Superior temporal gyrus (tissue), 1 donor: ENCODE measurements at regions not wholly inside any gene's neighbourhood (a gene's known extent, or its start where the extent isn't known, plus 50 kb on each side); places are given as distances from the start of the nearest gene placed in this dataset.
"Not testable (repeated sequence)": the region's sequence is repeated elsewhere in the genome, so short reads cannot be mapped to it uniquely, and the experiment has no call there.

Experiments
- DNase-seq: peaks from one replicate; pipeline ENCODE4 v3.0.0-alpha.2; 2016; ENCODE audit errors: extremely low spot score

DNA sequence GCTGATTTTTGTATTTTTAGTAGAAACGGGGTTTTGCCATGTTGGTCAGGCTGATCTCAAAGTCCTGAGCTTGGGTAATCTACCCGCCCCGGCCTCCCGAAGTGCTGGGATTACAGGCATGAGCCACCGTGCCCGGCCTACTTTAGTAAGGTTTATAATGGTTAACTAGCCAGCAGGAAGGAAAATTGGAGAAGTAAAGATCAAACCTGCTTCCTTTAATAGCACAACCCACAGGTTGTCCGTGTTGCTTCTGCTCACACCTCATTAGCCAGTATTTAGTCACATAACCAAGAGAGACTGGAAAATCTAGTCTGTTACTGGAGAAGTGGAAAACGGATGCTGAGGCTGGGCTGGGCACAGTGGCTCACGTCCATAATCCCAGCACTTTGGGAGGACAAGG is 51.9 kb upstream of the TBL1XR1 start:
- no peak for DNase-seq

DNA sequence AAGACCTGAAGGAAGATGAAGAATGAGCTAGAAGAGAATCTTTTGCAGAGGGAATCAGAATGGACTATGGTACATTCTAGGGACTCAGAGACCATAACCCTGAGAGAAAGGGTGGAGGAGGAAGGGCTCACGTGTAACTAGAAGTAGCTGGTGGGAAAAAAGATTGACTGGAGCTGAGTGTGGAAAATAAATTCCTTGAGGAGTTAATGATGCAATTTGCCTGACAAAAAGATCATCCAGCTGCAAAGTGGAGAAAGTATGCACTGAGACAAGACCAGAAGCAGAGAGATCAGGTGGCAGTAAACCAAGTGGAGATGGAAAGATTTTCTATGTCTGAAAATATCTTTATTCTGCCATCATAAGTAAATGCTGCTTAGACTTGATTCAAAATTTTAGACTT is 52.9 kb upstream of the TBL1XR1 start:
- no peak for DNase-seq

DNA sequence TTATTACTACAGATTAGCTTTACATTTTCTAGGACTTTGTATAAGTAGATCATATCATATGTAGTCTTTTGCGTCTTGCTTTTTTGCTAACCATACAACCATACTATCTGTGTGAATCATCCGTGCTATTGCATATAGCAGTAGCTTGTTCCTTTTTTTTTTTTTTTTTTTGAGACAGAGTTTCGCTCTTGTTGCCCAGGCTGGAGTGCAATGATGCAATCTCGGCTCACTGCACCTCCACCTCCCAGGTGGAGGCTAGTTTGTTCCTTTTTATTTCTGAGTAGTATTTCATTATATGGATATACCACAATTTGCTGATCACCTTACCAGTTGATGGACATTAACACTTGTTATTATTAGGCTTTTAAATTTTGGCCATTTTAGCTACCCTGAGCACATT is 54.5 kb upstream of the TBL1XR1 start:
- DNase-seq = no peak

DNA sequence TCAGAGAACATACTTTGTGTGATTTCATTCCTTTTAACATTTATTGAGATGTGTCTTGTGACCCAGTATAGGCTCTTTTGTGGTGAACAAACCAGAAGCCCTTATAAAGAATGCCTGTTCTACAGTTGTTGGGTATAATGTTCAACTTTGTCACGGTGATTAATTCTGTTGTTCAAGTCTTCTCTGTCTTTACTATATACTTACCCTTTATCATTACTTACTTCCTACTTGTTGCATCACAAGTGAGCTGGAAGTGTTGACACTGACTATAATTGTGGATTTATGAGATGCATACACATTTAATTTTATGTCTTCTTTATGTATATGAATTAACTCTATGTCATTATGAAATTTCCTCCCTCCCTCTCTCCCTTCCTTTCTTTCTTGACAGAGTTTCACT is 59.7 kb upstream of the TBL1XR1 start:
- DNase-seq = no peak

DNA sequence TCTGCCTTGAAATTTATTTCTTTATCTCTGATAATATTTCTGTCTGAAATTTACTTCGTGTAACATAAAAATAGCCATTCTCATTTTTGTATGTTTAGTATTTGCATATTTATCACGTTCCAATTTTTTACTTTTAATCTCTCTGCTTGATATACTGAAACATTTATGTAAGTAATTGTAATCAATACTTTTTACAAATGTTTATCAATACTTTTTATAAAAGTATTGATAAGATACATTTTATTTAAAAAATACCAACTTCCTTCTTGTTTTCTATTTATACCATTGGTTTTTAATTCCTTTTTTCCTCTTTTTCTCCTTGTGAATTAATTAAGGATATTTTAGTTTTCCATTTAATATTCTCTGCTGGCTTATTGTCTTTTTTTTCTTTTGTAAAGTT is 60.3 kb upstream of the TBL1XR1 start:
- DNase-seq = no peak

DNA sequence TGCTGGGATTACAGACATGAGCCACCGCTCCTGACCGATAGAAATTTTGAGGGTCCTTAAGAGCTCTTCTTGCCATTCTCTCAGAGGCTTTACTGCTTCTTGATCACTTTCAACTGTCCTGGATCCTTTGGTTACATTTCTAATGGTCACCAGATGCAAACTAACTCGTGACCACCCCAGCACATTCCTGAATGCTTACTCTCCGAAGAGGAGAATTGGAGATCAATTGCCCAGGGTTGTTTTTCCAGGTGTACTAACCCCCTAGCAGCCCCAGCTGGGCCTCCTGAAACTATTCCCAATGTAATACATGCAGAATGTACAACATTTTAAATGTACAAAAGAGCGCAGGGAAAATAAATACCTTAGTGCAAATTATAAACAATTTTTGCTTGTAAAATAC is 65.1 kb upstream of the TBL1XR1 start:
- DNase-seq = no peak

DNA sequence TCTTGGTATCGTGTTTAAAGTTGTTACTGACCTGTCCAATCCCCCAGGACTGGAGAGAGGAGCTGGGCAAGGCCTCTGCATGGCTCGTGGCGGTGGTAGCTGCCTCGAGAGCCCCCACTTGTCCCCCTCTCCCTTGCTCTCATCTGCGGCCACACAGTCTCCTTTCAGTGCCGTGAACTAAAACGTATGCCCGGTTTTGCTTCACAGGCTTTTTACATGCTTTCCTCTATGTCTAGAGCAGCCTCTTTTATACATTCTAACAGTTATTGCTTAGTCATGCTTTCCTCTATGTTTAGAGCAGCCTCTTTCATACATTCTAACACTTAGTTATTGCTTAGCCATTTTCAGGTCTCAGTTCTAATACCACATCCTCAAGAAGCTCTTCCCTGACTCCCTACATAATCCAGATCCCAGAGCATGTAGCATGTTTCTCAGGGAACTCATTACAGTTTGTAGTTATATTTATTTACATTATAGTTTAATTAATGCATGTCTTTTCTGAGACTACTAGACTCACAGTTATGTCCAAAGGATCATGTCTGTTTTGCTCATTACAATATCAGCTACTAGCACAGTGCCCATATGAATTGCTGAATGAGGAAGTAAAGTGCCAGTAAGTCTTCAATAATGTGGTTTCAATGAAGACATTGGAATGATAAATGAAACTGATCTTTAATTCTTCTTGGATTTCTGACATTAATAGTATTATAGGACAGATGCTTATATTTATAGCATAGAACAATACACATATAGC is 66.5 kb upstream of the TBL1XR1 start:
- peak; percentile 24 for DNase-seq

DNA sequence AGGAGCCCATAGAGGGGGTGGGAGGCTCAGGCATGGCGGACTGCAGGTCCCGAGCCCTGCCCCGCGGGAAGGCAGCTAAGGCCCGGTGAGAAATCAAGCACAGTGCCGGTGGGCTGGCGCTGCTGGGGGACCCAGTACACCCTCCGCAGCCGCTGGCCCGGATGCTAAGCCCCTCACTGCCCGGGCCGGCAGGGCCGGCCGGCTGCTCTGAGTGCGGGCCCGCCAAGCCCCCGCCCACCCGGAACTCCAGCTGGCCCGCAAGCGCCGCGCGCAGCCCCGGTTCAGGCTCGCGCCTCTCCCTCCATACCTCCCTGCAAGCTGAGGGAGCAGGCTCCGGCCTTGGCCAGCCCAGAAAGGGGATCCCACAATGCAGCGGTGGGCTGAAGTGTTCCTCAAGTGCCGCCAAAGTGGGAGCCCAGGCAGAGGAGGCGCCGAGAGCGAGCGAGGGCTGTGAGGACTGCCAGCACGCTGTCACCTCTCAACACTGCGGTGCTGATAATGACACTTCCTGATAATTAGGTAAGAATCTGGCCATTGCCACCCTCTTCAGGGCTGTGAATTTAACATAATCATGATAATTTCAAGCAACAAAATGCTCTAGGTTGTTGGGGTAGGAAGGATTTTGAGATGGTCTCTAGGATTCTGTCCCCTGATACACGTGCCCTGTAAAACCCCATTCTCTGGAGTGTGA is 74.7 kb upstream of the TBL1XR1 start:
- DNase-seq = not testable (repeated sequence)

DNA sequence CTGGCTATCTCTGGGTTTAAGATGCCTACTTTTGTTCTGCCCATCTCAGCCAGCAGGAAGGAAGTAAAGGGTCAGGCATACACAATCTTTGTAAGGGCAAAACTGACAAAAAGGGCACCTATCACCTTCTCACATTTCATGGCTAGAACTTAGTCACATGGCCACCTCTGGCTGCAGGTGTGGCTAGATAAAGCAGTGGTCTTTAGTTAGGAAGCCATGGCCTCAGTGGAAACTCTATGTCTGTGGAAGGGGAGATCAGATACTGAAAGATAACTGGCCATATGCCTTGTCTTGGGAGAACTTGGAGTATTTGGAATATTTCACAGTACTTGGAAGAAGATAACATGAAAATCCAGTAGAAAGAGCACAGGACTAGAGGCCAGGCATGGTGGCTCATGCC is 80.7 kb upstream of the TBL1XR1 start:
- no peak for DNase-seq

DNA sequence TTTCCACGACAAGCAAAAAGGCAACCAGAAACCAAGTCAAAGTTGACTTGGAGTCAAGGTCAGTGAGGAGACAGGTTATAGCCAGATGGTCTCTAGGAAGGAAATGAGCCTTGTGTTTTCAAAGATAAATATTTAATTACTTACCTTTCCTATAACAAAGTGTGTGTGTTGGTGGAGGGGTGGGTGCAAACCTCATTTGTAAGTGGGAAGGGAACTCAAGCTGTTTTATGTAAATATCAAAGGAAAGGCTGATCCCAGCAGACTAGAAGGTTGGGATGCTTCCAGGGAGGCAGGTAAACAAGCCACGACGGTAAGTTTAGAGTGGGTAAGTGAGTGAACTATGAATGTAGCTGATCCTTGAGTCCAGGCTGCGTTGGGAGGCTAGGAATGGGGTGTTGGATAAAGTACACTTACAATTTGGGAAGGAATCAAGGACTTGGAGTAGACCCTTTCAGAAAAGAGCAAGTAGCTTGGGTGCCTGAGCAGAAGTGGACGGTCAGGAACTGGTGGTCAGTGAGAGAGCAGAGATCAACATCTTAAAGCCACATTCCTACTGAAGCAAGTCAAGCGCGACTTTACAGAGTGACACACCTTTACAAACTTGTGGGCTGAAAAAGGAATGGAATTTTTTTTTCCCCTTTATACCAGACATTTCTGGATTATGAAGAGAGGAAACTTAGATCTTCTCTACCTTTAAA is 82.0 kb upstream of the TBL1XR1 start:
- no peak for DNase-seq

DNA sequence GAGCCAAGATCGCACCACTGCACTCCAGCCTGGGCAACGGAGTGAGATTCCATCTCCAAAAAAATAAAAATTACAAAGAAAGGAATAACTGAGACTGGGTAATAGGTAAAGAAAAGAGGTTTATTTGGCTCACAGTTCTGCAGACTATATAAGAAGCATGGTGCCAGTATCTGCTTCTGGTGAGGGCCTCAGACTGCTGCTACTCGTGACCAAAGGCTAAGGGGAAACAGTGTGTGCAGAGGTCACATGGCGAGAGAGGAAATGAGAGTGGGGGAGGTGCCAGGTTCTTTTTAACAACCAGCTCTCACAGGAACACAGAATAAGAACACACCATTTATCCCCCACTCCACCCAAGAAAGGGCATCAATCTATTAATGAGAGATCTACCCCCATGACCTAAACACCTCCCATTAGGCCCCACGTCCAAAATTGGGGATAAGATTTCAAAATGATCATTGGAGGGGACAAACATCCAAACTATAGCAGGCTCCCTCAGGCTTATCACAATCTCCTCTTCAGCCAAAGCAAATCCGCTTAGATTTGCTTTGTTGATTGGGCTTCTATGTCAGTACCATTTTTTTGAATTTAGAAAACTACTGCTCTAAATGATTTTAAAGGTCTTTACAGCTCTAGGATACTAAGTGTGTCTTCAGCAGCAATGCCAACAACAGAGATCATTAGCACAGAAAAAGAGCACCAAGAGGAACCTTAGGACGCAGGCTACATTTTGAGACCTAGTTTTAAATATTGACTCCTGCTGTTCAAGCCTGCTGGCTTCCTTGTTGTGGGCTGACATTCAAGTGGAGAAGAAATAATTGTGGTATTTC is 84.2 kb upstream of the TBL1XR1 start:
- DNase-seq = no peak

DNA sequence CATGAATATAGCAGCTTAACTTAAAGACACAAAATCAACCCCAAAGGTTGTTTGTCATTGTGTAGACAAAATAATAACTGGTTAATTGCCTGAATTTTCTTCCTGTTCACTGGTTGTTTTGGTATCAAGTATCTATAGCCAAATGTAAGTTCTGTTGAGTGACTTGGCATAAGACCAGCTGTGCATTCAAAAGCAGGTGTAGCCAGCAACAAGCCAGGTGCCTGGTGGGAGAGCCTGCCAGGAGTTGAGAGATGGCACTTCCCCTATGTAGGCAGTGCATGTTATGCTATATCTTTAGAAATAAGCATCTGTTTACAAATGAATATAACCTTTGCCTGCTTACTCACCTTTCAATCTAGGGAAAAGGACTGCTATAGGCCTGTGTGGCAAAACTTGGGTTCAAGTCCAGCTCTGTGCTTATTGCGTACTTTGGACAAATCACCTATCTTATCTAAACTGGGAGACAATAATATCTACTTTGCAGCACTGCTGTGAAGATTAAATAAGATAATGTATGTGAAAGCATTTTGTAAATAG is 84.9 kb upstream of the TBL1XR1 start:
- DNase-seq = no peak

DNA sequence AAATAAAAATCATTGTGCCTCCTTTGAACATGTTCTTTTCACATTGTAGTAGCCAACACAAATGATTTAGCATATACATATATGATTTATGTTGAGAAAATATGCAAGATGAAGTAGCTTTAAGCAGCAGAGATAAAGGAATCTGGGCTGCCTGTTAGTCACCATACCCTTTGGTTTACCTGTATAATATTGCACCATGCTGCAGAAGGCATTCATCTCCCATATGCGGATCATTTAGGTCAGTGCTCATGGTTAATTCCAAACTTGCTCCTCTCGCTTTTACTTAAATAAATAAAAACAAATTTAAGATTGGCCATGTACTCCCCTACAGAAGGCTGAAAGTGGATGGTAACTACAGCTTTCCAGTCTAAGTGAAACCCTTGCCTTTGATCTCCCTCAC is 86.7 kb upstream of the TBL1XR1 start:
- DNase-seq = no peak

DNA sequence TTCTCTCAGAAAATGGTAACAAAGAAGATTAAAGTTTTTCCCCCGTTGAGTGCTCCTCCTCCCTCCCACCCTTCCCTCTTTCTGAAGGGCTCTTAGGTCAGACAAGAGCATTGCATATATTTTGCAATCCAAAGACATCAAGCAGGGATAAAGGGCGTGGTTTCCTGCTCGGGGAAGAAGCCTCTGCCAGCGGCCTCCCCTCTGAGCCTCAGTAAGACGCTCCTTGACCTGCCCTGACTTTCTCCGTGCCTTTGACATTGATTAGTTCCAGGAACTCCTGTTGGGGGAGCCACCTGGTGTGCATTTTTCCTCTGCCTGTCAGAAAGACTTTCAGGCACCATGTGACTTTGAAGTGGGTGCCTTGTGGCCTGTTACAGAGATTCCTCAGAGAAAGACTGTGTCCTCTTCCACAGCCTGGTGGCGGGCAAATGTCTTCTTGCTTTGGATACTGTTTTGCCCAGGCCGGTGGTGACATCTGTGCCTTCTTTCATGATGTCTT is 87.2 kb upstream of the TBL1XR1 start:
- DNase-seq = no peak

DNA sequence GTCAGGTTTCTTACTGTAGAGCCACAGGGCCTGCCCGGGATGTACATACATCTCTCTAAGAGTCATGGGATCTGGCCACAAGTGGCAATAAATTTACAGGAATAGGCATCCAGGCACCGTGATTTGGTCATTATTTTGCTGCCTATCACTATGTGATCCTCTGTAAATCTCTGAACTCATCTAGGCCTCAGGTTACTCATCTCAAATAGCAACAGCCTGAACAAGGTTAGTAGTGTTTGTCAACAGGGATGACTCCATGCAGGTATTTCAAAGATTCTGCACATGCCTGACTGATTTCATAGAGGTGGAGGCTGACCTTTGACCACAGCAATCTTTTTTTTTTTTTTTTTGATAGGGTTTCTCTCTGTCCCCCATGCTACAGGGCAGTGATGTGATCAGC is 88.8 kb upstream of the TBL1XR1 start:
- no peak for DNase-seq

DNA sequence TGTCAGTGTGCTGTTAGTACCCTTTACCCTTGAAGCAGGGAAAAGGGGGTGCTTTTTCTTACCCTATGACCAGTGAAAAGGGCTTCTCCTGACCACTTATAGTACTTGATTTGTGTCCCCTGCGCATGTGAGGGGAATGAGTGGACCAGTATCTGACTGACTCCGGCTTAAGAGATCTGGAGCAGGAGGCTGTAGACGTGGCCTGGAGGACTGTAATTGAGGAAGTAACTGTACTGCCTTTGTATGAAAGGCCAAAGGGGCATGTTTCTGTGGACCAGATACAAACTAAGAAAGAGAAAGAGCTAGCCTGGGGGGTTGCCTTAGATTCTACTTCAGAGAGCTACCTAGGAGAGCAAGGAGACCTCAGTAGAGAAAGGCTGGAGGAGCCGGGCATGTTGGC is 89.9 kb upstream of the TBL1XR1 start:
- no peak for DNase-seq

DNA sequence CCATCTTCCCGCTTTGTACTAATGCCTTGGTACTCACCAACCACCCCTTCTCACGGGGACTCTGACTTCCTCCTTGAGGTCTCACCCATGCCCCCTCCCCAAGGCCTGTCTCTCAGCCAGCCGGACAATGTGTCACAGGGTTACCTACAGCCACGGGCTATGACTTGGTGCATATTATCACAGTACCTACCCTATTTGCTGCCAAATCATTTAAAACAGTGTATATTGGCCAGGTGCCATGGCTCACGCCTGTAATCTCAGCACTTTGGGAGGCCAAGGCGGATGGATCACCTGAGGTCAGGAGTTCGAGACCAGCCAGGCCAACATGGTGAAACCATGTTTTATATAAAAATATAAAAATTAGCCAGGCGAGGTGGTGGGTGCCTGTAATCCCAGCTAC is 93.4 kb upstream of the TBL1XR1 start:
- DNase-seq = no peak

DNA sequence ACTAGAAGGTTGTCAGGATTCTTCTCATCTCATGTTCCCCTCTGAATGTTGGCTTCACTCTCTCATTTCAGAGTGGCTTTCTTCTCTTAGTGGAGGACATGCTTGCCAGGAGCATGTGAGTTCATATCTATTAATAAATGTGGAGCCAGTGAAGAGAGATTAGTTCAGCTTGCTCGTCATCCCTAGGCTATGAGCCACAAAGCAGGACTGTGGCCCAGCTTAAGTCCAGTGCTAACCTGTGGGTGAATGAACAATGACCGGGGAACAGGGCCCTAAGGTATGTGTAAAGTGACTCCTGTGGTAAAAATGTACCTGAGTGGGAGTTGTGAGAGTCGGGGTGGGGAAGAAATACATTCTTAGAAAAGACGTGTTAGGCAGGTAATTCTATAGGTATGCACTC is 96.9 kb upstream of the TBL1XR1 start:
- no peak for DNase-seq

DNA sequence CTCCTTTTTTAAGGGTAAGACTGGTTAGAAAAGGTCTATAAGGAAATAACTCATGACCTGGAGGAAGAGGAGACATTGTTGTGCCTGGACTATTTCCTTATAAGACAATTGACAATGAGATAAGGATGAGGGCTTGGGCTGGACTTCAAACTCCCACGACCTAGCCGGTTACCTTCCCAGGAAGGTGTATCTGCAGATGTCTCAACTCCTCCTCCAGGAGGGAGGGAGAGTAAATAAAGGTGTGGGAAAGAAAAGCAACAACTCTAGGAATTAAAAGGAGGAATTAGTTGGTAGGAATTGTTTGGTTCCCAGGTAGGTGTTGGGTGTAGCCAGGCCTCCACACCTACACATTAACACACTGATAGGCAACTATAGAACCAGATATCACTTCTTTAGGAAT is 97.8 kb upstream of the TBL1XR1 start:
- no peak for DNase-seq

DNA sequence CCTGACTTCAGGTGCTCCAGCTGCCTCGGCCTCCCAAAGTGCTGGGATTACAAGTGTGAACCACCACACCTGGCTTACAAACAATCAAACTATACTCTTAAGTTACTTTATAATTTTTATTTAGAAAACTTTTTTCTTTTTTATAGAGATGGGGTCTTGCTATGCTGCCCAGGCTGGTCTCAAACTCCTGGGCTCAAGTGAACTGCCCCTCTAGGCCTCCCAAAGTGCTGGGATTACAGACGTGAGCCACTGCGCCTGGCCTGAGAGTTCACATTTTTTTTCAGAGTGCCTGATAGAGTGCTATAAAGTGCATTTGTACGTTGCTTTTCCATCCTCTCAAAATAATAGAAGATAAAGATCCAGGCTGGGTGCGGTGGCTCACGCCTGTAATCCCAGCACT is 102.0 kb upstream of the TBL1XR1 start:
- no peak for DNase-seq

DNA sequence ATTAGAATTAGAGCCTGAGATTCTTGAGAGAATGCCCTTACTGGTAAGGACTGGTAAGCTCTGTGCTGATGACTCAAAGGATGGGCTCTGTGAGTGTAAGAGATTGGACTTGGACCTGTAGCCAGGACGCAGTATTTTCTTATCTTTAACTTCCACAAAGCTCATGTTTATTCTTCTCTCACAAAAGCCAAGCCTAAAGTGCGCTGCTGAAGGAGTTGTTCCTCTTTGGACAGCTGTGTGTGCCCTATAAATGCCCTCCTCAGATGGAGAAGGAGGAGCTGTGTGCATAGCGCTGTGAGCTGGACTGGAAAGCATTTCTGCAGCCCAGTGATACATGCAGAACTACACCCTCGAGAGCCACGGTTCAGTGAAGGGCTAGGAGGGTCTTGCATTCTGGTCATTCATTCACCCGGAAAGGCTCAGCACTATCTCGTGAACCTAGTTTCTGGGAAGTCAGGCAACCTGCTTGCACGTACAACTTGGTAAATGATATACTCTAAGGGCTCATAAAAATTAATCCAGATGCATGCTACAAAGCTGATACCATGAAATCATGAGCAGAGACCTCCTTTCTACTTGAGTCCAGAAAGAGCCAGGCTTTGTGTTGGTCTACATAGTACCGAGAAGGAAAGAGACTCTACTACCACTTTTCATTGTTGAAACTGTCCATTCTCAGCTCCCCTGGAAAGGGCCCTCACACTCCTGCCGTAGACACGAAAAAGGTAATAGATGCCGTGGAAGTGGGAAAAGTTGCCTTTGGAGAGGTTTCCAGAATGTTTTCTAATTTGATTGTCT is 103.0 kb upstream of the TBL1XR1 start:
- no peak for DNase-seq
